Esophagus mucosa (tissue), 1 donor: ENCODE measurements at regions not wholly inside any gene's neighbourhood (a gene's known extent, or its start where the extent isn't known, plus 50 kb on each side); places are given as distances from the start of the nearest gene placed in this dataset.
"Not testable (repeated sequence)": the region's sequence is repeated elsewhere in the genome, so short reads cannot be mapped to it uniquely, and the experiment has no call there.

Source experiments
- ATAC-seq: fragments of 200-7000 bp; cut with Tn5 transposase; one replicate; pipeline ENCODE4 v1.9.1; 2020
- donor health status: DM: yes; HTN: yes; CAD: no.

GRCh38 chr15:77861997-77862635 lies 215.4 kb downstream of the TBC1D2B start:
- not testable (repeated sequence) for ATAC-seq

GRCh38 chr15:77860071-77860691 lies 217.3 kb downstream of the TBC1D2B start:
- ATAC-seq, result no peak

DNA sequence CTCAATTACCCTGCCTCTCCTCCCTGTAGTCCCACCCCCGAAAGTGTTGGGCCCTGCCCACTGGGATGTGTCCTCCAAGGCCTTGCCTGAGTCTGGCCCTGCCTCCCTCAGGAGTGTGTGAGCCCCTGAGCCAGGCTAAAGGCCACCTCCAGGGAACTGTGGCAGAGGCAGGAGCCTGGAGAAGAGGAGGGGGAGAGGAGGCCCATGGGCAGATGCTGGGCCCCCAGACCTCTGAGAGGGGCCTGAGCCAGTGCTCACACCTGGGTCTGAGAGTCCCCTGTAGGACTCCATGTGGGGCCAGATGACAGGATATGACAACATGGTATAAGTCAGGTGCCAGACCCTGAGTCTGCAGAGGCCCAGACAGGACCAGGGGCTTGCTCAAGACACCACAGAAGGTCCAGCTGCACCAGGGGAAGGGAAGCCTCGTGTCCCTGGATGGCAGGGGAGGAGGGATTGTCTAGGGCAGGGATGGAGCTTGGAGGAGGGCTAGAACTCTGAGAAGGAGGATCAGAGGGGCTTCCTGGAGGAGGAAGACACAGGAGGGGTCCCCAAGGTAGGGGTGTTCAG lies 217.9 kb downstream of the TBC1D2B start:
- ATAC-seq, result no peak

- no peak for ATAC-seq
Measured at GRCh38 chr15:77858792-77859490, 218.6 kb downstream of the TBC1D2B start.

GRCh38 chr15:77857419-77857818 lies 220.1 kb downstream of the TBC1D2B start:
- no peak for ATAC-seq

DNA sequence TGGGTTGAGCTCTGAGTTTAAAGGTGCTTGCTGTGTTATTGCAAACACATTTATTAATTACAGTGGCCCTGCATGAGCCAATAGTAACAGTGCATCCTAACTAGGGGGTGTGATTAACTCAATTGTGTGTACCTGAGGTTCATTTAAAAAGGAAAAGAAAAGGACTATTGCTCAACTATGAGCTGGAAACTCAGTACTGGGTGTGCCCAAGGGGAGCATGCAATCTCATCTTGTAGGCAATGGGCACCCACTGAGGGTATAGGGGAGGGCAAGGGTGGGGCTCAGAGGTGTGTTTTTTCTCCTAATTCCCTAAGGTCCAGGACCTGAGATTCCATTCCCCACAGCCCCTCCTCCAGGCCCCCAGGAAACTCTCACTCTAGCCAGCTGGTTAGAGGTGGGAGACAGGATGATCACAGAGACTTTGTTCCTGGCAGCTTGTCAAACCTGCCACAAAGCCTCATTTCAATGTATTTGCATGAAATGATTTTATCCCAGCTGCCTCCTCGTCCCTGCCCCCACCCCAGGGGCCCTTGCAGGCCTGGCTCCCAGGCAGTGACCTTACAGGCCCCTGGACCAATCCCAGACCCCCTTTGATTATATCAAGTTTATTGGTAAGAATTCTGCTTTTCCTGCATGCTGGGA lies 220.7 kb downstream of the TBC1D2B start:
- ATAC-seq, result peak; percentile 19

DNA sequence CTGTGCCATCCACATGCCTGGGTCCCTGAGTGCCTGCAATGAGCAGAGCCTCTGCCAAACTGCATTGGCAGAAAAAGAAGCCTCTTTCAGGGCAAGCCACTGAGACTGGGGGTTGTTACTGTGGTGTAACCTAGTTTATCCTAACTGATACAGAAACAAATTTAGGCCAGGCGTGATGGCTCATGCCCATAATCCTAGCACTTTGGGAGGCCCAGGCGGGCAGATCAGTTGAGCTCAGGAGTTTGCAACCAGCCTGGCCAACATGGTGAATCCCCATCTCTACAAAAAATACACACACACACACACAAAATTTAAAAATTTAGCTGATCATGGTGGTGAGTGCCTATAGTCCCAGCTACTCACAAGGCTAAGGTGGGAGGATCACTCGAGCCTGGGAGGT lies 221.6 kb downstream of the TBC1D2B start:
- ATAC-seq, result no peak

GRCh38 chr15:77854980-77855379 lies 222.3 kb upstream of the LINGO1 start:
- no peak for ATAC-seq

DNA sequence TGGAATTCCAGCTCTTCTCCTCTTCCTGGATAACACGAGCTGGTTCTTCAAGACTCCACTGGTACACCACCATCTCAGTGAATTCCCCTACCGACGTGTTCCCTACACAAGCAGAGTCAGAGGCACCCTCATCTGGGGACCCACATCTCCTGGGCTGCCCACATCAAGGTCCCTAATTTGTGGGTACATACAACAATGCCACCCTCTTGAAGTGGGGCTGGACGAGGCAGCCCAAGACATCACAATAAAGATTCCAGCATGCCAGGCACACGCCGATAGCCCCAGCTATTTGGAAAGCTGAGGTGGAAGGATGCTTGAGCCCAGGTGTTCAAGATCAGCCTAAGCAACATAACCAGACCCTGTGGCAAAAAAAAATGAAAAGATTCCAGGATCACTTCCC lies 221.2 kb upstream of the LINGO1 start:
- no peak for ATAC-seq

- ATAC-seq, result no peak
Measured at GRCh38 chr15:77853008-77853328, 220.3 kb upstream of the LINGO1 start.

GRCh38 chr15:77852241-77853007 lies 219.7 kb upstream of the LINGO1 start:
- no peak for ATAC-seq

GRCh38 chr15:77851691-77852090 lies 219.0 kb upstream of the LINGO1 start:
- ATAC-seq, result no peak

DNA sequence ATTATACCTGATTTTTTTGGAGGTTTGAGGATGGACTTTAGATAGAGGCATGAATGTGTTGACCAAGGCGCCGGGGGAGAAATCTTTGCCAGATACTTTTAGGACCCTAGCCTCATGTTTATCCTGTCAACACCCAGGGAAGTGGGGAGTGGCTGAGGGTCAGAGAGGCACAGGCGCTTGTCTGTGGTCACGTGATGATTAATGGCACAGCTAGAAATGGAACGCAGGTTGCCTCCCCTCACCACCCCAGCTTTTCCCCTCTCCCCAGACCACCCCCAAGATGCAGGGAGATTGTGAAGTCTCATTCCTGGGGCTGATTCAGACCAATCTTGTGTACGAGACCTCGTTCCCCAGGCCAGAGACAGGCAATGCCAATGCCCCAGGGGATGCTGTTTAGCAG lies 218.4 kb upstream of the LINGO1 start:
- no peak for ATAC-seq

DNA sequence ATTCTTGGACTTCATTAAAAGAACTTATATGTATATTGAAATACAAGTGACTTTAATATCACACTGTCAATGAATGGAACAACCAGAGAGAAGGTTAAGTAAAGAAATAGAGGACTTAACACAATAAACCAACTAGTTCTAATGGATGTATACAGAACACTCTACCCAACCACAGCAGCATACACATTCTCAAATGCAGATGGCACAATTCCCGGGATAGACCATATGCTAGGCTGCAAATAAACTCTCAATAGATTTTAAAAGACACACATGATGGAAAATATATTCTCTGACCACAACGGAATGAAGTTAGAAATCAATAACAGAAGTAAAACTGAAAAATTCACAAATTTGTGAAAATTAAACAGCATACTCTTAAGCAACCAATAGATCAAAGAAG lies 214.3 kb upstream of the LINGO1 start:
- no peak for ATAC-seq

DNA sequence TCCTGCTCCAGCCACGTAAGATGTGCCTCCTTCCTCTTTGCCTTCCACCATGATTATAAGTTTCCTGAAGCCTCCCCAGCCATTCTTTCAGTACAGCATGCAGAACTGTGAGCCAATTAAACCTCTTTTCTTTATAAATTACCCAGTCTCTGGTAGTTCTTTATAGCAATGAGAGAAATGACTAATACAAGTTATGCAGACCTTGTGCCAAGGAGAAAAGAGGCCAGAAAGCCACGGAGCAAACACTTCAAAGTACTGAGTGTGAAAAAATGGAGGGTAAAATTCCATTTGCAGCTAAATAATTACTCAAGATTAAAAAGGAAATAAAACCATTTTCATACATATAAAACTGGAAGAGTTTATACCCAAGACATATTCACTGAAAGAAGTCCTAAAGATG lies 213.6 kb upstream of the LINGO1 start:
- ATAC-seq, result no peak

DNA sequence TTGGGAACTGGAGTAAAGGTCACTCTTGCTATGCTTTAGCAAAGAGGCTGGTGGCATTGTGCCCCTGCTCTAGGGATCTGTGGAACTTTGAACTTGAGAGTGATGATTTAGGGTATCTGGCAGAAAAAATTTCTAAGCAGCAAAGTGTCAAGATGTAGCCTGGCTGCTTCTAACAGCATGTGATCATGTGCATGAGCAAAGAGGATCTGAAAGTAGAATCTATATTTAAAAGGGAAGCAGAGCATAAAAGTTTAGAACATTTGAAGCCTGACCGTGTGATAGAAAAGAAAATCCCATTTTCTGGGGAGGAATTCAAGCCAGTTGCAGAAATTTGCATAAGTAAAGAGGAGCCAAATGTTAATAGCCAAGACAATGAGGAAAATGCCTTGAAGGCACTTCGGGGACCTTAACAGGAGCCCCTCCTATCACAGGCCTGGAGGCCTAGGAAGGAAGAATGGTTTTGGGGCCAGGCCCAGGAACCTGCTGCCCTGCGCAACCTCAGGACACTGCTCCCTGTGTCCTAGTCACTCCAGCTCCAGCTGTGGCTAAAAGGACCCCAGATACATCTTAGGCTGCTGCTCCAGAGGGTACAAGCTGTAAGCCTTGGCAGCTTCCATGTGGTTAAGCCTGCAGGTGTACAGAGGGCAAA lies 212.2 kb upstream of the LINGO1 start:
- no peak for ATAC-seq

DNA sequence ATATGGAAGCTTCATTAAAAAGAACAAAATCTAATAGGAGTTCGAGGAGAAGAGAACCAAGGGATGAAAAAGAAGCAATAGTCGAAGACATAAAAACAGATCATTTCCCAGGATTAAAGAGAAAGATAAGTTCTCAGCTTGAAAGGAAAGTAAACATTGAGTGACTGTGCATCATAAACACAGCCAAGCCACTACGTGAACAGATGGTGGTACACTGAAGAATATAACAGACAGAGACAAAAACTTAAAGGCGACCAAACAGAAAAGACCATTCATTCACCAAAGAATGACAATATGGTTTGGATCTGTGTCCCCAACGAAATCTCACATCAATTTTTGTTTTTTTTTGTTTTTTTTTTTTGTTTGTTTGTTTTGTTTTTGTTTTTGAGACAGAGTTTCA lies 210.8 kb upstream of the LINGO1 start:
- ATAC-seq, result no peak

DNA sequence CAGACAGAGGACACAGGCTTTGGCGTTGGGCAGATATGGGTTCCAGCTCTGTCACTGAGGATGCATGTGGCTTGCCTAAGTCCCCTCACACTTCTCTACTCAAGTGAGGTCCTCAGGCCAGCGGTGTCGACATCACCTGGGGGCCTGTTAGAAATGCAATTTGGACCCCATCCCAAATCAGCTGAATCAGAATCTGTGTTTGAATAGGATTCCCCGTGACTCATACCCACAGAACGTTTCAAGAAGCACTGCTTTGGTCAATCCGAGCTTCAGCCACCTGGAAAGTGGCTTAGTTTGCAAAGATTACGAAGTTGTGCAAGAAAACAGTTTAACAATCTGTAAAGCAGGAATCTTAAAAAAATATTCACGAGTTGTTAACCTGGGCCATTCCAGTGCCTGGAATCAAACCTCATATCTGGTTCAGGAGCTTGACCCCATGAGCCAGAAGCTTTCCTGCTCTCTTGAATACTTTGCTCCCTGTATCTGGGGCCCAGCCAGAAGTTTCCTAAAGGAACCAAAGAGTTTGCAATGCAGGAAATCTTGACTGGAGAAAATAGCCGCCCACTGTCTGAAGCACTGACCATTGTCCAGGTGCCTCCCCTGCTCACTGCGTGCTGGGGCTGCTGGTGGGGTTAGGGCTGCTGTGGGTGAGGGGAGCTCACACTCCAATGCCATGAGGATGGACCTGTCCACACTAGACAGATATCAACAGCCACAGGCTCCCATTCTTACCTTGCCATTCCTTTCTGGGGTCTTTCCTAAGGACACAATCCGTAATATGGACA lies 208.5 kb upstream of the LINGO1 start:
- ATAC-seq, result no peak

GRCh38 chr15:77839970-77840905 lies 207.5 kb upstream of the LINGO1 start:
- no peak for ATAC-seq

DNA sequence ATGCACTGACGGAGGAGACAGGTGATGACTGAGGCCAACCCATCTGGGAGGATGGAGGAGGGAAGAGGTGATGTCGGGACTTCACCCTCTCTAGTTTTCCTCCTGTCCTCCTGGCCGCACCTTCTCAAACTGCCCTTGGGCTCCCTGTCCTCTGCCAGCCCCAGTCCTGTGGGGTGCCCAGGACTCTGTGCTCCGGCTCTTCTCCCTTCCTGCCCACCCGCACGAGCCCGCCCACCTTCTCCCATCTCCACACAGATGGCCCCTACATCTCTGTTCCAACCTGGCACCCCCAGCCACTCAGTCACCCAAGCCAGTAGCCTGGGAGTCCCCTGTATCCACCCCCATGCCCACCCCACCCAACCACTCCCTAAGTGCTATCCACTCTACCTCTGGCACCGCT lies 206.7 kb upstream of the LINGO1 start:
- no peak for ATAC-seq
